ACC112 (cell line): ENCODE measurements at regions not wholly inside any gene's neighbourhood (a gene's known extent, or its start where the extent isn't known, plus 50 kb on each side); places are given as distances from the start of the nearest gene placed in this dataset.

ENCODE experiments used
- H2AFZ ChIP-seq: fragments of 200-600 bp; sonication (generic); one replicate; pipeline ENCODE4 v1.6.0; 2017; ENCODE audit warnings: antibody characterized with exemption, low read length; ENCODE audit not compliant: unreplicated experiment
- H3K27ac ChIP-seq: fragments of 200-600 bp; sonication (generic); 2 replicates; pipeline ENCODE4 v1.5.1; 2014; ENCODE audit warnings: low read depth, mild to moderate bottlenecking, antibody characterized with exemption, low read length, moderate library complexity
- H3K27me3 ChIP-seq: fragments of 200-600 bp; sonication (generic); 2 replicates; pipeline ENCODE4 v1.6.1; 2014; ENCODE audit warnings: mild to moderate bottlenecking, antibody characterized with exemption, low read length, moderate library complexity, mixed read lengths; ENCODE audit not compliant: insufficient read depth
- H3K36me3 ChIP-seq: fragments of 200-600 bp; sonication (generic); 2 replicates; pipeline ENCODE4 v1.6.1; 2016; ENCODE audit warnings: mild to moderate bottlenecking, antibody characterized with exemption, low read length, moderate library complexity, mixed read lengths; ENCODE audit not compliant: insufficient read depth
- H3K4me1 ChIP-seq: fragments of 200-600 bp; sonication (generic); one replicate; pipeline ENCODE4 v1.6.1; 2016; ENCODE audit warnings: low read length, mixed read lengths; ENCODE audit not compliant: insufficient read depth, unreplicated experiment, control insufficient read depth
- H3K4me3 ChIP-seq: fragments of 200-600 bp; sonication (generic); 2 replicates; pipeline ENCODE4 v1.5.1; 2014; ENCODE audit warnings: mild to moderate bottlenecking, low read depth, low read length
- H3K79me2 ChIP-seq: fragments of 200-600 bp; sonication (generic); one replicate; pipeline ENCODE4 v1.6.0; 2016; ENCODE audit warnings: low read length; ENCODE audit not compliant: control insufficient read depth, unreplicated experiment, insufficient read depth

GRCh38 chr3:73719861-73720260, 95.1 kb upstream of the PDZRN3 start:
- no peaks in the 10 kb centered on the region for H3K27me3 ChIP-seq
- H3K79me2 ChIP-seq: no peaks in the 10 kb centered on the region
- H2AFZ ChIP-seq: peak overlapping the region; percentile 76
- no peaks in the 10 kb centered on the region for H3K36me3 ChIP-seq
- peak overlapping the region; percentile 45; the same call in 1 of the 2 replicates for H3K4me3 ChIP-seq
- peaks cover 26% of the 10 kb centered on the region for H3K4me1 ChIP-seq
- H3K27ac ChIP-seq: peak overlapping the region; percentile 63

- Histone ChIP-seq H3K27me3 (no peaks in the 10 kb centered on the region), H3K27ac (peak overlapping the region; percentile 63), H3K79me2 (no peaks in the 10 kb centered on the region), H3K36me3 (no peaks in the 10 kb centered on the region), H2AFZ (peak overlapping the region; percentile 76), H3K4me1 (peaks cover 26% of the 10 kb centered on the region), H3K4me3 (peak overlapping the region; percentile 45; the same call in 1 of the 2 replicates)
Measured at GRCh38 chr3:73719413-73719851, 94.7 kb upstream of the PDZRN3 start.

GRCh38 chr3:73718326-73719110, 93.8 kb upstream of the PDZRN3 start:
- Histone ChIP-seq H2AFZ (peak overlapping the region; percentile 46), H3K4me3 (no peak overlapping the region), H3K36me3 (no peaks in the 10 kb centered on the region), H3K27ac (no peak overlapping the region), H3K4me1 (peaks cover 26% of the 10 kb centered on the region), H3K27me3 (no peaks in the 10 kb centered on the region), H3K79me2 (no peaks in the 10 kb centered on the region)

- Histone ChIP-seq H3K4me3 (no peak overlapping the region), H3K4me1 (peaks cover 26% of the 10 kb centered on the region), H2AFZ (no peak overlapping the region), H3K79me2 (no peaks in the 10 kb centered on the region), H3K27ac (no peak overlapping the region), H3K27me3 (no peaks in the 10 kb centered on the region), H3K36me3 (no peaks in the 10 kb centered on the region)
Measured at GRCh38 chr3:73716418-73716817, 91.7 kb upstream of the PDZRN3 start.

- Histone ChIP-seq H2AFZ (peak overlapping the region; percentile 2), H3K4me3 (no peak overlapping the region), H3K79me2 (no peaks in the 10 kb centered on the region), H3K27ac (no peak overlapping the region), H3K4me1 (peaks cover 24% of the 10 kb centered on the region), H3K27me3 (no peaks in the 10 kb centered on the region), H3K36me3 (no peaks in the 10 kb centered on the region)
Measured at GRCh38 chr3:73710340-73710739, 85.6 kb upstream of the PDZRN3 start.

GRCh38 chr3:73709712-73710111, 85.0 kb upstream of the PDZRN3 start:
- Histone ChIP-seq H2AFZ (no peak overlapping the region), H3K4me3 (no peak overlapping the region), H3K4me1 (peaks cover 24% of the 10 kb centered on the region), H3K79me2 (no peaks in the 10 kb centered on the region), H3K36me3 (no peaks in the 10 kb centered on the region), H3K27me3 (no peaks in the 10 kb centered on the region), H3K27ac (no peak overlapping the region)

- peaks cover 24% of the 10 kb centered on the region for H3K4me1 ChIP-seq
- H3K27ac ChIP-seq: no peak overlapping the region
- no peaks in the 10 kb centered on the region for H3K36me3 ChIP-seq
- H3K27me3 ChIP-seq: no peaks in the 10 kb centered on the region
- no peaks in the 10 kb centered on the region for H3K79me2 ChIP-seq
- no peak overlapping the region for H2AFZ ChIP-seq
- H3K4me3 ChIP-seq: no peak overlapping the region
Measured at GRCh38 chr3:73708956-73709355, 84.2 kb upstream of the PDZRN3 start.

GRCh38 chr3:73707772-73708171, 83.0 kb upstream of the PDZRN3 start:
- Histone ChIP-seq H2AFZ (no peak overlapping the region), H3K36me3 (no peaks in the 10 kb centered on the region), H3K27me3 (no peaks in the 10 kb centered on the region), H3K4me1 (peaks cover 24% of the 10 kb centered on the region), H3K27ac (no peak overlapping the region), H3K4me3 (no peak overlapping the region), H3K79me2 (no peaks in the 10 kb centered on the region)

GRCh38 chr3:73706771-73707170, 82.0 kb upstream of the PDZRN3 start:
- H3K27ac ChIP-seq: no peak overlapping the region

GRCh38 chr3:73705792-73706191, 81.1 kb upstream of the PDZRN3 start:
- Histone ChIP-seq H3K27ac (no peak overlapping the region), H3K36me3 (no peaks in the 10 kb centered on the region), H2AFZ (no peak overlapping the region), H3K27me3 (no peaks in the 10 kb centered on the region), H3K79me2 (no peaks in the 10 kb centered on the region), H3K4me1 (peaks cover 24% of the 10 kb centered on the region), H3K4me3 (no peak overlapping the region)

More at GRCh38 chr3:73706771-73707170, 82.0 kb upstream of the PDZRN3 start:
- Histone ChIP-seq H3K79me2 (no peaks in the 10 kb centered on the region), H2AFZ (no peak overlapping the region), H3K36me3 (no peaks in the 10 kb centered on the region), H3K27me3 (no peaks in the 10 kb centered on the region), H3K4me1 (peaks cover 24% of the 10 kb centered on the region), H3K4me3 (no peak overlapping the region)

- Histone ChIP-seq H3K79me2 (no peaks in the 10 kb centered on the region), H3K4me3 (no peak overlapping the region), H3K36me3 (no peaks in the 10 kb centered on the region), H3K27me3 (no peaks in the 10 kb centered on the region), H3K4me1 (no peaks in the 10 kb centered on the region), H3K27ac (no peak overlapping the region), H2AFZ (no peak overlapping the region)
Measured at GRCh38 chr3:73699327-73699726, 74.6 kb upstream of the PDZRN3 start.
